ENCODE measurements at regions not wholly inside any gene's neighbourhood (a gene's known extent, or its start where the extent isn't known, plus 50 kb on each side); places are given as distances from the start of the nearest gene placed in this dataset.
"Not testable (repeated sequence)": the region's sequence is repeated elsewhere in the genome, so short reads cannot be mapped to it uniquely, and the experiment has no call there.

GRCh38 chr6:80488190-80488589 lies 381.7 kb downstream of the BCKDHB start (continued):
- no peak for TF ChIP-seq ZNF645 (tag by site-specific recombination; IDR thresholded peaks at IDR 0.05)
- no peak for TF ChIP-seq ZFP3 (tag by site-specific recombination; IDR thresholded peaks at IDR 0.05; ENCODE audit: low read depth)

- H3K27ac ChIP-seq (ENCODE audit: extremely low read depth, low read depth, low read length); CTCF ChIA-PET; H3K4me1 ChIP-seq (ENCODE audit: control insufficient read depth, insufficient read depth, low read length); H3K4me3 ChIP-seq (ENCODE audit: low read depth, low read length); POLR2A ChIA-PET; H3K36me3 ChIP-seq (ENCODE audit: control insufficient read depth in 2 of 2, insufficient read depth in 1 of 2, low read length in 2 of 2); H3K9me3 ChIP-seq (ENCODE audit: control insufficient read depth, insufficient read depth, low read depth, low read length): not testable (repeated sequence)
Measured at GRCh38 chr6:80485494-80485893, 379.0 kb downstream of the BCKDHB start.

GRCh38 chr6:80482056-80482455 lies 375.6 kb downstream of the BCKDHB start:
- H3K36me3 ChIP-seq (ENCODE audit: control insufficient read depth in 2 of 2, insufficient read depth in 1 of 2, low read length in 2 of 2), result no peaks in the 10 kb centered on the region
- POLR2A ChIA-PET, result no interaction called here
- CTCF ChIA-PET, result interaction anchor here (0.7 kb wide), 1 partner anchor 56 kb away, joined by 4 read pairs; no protein-coding TSS in a partner anchor
- H3K4me3 ChIP-seq (ENCODE audit: low read depth, low read length), result no peak overlapping the region
- TF ChIP-seq PRDM1 (tag by site-specific recombination; IDR thresholded peaks at IDR 0.05), result no peak
- no peak for TF ChIP-seq ZNF292 (tag by site-specific recombination; IDR thresholded peaks at IDR 0.05; ENCODE audit: borderline replicate concordance, low read depth)
- TF ChIP-seq EGR2 (tag by site-specific recombination; IDR thresholded peaks at IDR 0.05; ENCODE audit: low read depth), result no peak
- no peak for TF ChIP-seq KLF17 (tag by site-specific recombination; IDR thresholded peaks at IDR 0.05)
- no peak for TF ChIP-seq ZBTB17 (tag by site-specific recombination; IDR thresholded peaks at IDR 0.05)
- TF ChIP-seq ZNF221 (tag by site-specific recombination; IDR thresholded peaks at IDR 0.05; ENCODE audit: borderline replicate concordance), result no peak
- TF ChIP-seq ZNF76 (tag by site-specific recombination; IDR thresholded peaks at IDR 0.05; ENCODE audit: borderline replicate concordance, low read depth), result no peak
- TF ChIP-seq KLF10 (tag by site-specific recombination; IDR thresholded peaks at IDR 0.05), result no peak
- TF ChIP-seq KLF1 (tag by site-specific recombination; IDR thresholded peaks at IDR 0.05), result no peak
- no peak for TF ChIP-seq RBAK (tag by site-specific recombination; IDR thresholded peaks at IDR 0.05)
- TF ChIP-seq HOXD13 (CRISPR knock-in tag; IDR thresholded peaks at IDR 0.05; ENCODE audit: borderline replicate concordance), result no peak
- no peak for TF ChIP-seq ZNF707 (tag by site-specific recombination; IDR thresholded peaks at IDR 0.05)
- no peak for TF ChIP-seq HOXC10 (CRISPR knock-in tag; IDR thresholded peaks at IDR 0.05)
- TF ChIP-seq ZFP41 (tag by site-specific recombination; IDR thresholded peaks at IDR 0.05; ENCODE audit: borderline replicate concordance), result no peak
- no peak for TF ChIP-seq ZSCAN30 (tag by site-specific recombination; IDR thresholded peaks at IDR 0.05)
- no peak overlapping the region for H3K27ac ChIP-seq (ENCODE audit: extremely low read depth, low read depth, low read length)
- H3K9me3 ChIP-seq (ENCODE audit: control insufficient read depth, insufficient read depth, low read depth, low read length), result no peaks in the 10 kb centered on the region
- no peaks in the 10 kb centered on the region for H3K4me1 ChIP-seq (ENCODE audit: control insufficient read depth, insufficient read depth, low read length)

GRCh38 chr6:80480421-80481157 lies 374.1 kb downstream of the BCKDHB start:
- H3K4me3 ChIP-seq (ENCODE audit: low read depth, low read length), result no peak overlapping the region
- no peaks in the 10 kb centered on the region for H3K36me3 ChIP-seq (ENCODE audit: control insufficient read depth in 2 of 2, insufficient read depth in 1 of 2, low read length in 2 of 2)
- H3K4me1 ChIP-seq (ENCODE audit: control insufficient read depth, insufficient read depth, low read length), result no peaks in the 10 kb centered on the region
- ChIA-PET CTCF (no interaction called here), POLR2A (no interaction called here)
- H3K27ac ChIP-seq (ENCODE audit: extremely low read depth, low read depth, low read length), result no peak overlapping the region
- no peaks in the 10 kb centered on the region for H3K9me3 ChIP-seq (ENCODE audit: control insufficient read depth, insufficient read depth, low read depth, low read length)
- TF ChIP-seq ZNF560 (tag by site-specific recombination; IDR thresholded peaks at IDR 0.05; ENCODE audit: borderline replicate concordance) (no peak), OVOL3 (tag by site-specific recombination; IDR thresholded peaks at IDR 0.05) (no peak)
